Erythroblast (primary cell): ENCODE measurements at regions not wholly inside any gene's neighbourhood (a gene's known extent, or its start where the extent isn't known, plus 50 kb on each side); places are given as distances from the start of the nearest gene placed in this dataset.

ENCODE experiments used
- GATA1 ChIP-seq: IDR thresholded peaks from 2 replicates; pipeline ENCODE4 v1.6.1; 2011; ENCODE audit warnings: low read depth, mild to moderate bottlenecking, control low read depth, low read length, moderate library complexity
- POLR2A ChIP-seq: IDR thresholded peaks from 2 replicates; pipeline ENCODE4 v1.6.1; 2011; ENCODE audit warnings: mild to moderate bottlenecking, low read length

GRCh38 chr9:135219676-135220600 lies 132.5 kb downstream of the OLFM1 start:
- TF ChIP-seq POLR2A (no peak), GATA1 (no peak)
